ENCODE measurements at regions not wholly inside any gene's neighbourhood (a gene's known extent, or its start where the extent isn't known, plus 50 kb on each side); places are given as distances from the start of the nearest gene placed in this dataset.
"Not testable (repeated sequence)": the region's sequence is repeated elsewhere in the genome, so short reads cannot be mapped to it uniquely, and the experiment has no call there.

- DNase-seq, result no peak
Observed at GRCh38 chr1:172717722-172718465, 59.0 kb downstream of the FASLG start.

GRCh38 chr1:172719066-172719627 lies 60.2 kb downstream of the FASLG start:
- no peak for DNase-seq

DNA sequence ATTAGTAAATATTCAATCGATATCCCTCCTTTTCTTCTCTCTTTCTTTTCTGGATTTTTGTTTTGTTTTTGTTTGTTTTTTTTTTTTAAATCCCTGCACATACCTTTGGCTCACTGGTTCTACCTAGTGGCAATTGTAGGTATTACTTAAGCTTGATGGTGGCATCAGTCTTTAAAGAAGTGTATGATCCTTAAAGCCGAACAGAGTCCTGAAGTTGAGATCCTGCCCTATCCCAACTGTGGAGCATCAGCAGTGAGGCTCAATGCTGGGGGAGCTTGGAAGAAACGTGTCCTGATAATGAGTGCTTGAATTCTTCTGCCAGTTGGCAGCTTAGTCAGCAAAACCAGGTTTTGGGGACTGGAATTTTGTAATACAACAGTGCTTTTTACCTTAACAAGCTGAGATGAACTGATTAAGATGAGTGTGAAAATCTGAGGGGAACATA lies 60.8 kb downstream of the FASLG start:
- DNase-seq, result peak; percentile 73

DNA sequence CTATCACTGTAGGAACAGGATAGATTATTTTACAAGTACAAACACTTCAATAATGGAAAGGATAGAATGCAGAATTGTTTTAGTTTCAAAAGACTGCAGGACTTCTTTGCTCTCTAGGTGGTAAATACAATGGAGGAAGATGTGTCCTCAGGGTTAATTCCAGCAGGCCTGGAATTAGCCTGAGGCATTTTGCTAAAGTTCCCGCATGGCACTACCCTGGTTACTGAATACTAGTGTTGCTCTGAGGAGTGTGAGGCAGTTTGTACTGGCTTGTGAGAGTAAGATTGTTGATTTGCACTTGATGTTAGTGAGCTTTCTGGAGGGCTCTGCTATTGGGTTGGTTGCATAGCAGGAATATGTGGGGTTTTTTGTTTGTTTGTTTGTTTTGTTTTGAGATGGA lies 61.4 kb downstream of the FASLG start:
- no peak for DNase-seq

DNA sequence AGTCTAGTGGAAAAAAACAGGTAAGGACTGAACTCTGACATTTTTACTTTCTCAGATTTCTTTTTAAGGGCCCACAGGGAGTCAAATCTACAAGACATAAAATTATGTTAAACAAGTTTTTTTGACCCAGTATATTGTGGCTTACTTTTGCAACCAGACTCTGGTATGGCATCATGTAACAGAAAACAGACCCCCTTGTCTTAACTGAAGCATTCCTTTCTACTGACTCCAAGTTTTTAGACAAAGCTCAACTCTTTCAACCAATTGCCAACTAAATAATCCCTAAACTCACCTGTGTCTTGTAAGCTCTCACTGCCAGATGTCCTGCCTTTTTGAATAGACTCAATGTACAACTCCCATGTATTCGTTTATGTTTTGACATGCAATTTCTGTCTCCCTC lies 64.3 kb downstream of the FASLG start:
- no peak for DNase-seq

DNA sequence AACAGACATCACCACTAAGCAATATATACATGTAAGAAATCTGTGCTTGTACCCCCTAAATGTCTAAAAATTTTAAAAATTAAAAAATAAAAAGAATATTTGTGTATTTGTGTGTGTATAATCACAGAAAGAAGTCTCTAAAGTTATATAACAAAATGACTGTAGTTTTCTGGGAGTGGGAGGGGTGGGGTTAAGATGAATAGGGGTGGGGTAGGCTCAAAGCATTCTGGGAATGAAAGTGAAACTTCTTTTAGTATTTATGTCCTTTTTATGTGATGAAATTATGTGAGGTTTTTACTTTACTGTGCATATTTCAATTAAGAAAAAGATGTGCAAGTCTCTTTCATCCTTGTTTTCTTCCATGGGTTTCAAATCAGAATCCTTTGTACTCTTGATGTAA lies 65.3 kb downstream of the FASLG start:
- no peak for DNase-seq

DNA sequence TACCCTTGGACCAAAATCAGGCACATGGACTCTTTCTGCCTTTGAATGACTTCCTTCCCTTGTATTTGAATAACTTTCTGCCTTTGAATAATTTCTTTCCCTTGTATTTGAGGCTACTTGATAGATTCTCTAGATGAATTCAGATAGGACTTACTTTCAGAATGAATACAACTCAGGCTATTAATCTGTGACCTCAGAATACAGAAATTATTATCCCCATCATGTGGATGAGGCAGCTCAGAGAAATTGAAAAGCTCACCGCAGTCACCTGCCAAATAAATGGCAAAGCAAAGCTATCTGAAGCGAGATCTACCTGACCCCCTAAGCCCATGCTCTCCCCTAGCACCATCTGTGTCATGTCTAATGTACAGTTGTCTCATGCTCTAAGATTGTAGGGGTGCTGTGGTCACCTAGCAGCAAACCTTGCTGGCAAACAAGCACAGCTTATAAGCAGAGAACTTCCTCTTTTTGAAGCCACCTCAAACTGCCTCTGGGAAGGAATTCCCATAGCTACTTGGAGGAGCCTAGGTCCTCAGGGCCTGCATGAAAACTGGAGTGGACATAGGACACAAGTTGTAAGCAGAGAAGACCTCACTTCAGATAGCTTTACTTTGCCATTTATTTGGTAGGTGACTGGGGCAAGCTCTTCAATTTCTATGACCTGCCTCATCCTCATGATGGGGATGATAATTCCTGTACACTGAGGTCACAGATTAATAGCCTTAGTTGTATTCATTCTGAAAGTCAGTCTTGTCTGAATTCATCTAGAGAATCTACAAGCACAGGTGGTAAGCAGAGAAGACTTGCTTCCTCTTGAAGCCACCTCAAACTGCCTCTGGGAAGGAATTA lies 66.1 kb downstream of the FASLG start:
- no peak for DNase-seq

GRCh38 chr1:172726740-172727139 lies 67.8 kb downstream of the FASLG start:
- DNase-seq, result no peak

GRCh38 chr1:172727275-172727857 lies 68.5 kb downstream of the FASLG start:
- no peak for DNase-seq

- DNase-seq, result peak; percentile 46
Observed at GRCh38 chr1:172727956-172728603, 69.2 kb downstream of the FASLG start.

DNA sequence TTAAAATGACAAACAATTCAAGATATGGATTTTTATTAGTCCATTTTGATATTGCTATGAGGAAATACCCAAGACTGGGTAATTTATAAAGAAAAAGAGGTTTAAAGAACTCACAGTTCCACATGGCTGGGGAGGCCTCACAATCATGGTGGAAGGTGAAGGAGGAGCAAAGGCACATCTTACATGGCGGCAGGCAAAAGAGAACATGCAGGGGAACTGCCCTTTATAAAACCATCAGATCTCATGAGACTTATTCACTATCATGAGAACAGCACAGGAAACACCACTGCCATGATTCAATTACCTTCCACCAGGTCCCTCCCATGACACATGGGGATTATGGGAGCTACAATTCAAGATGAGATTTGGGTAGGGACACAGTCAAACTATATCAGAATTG lies 69.8 kb downstream of the FASLG start:
- not testable (repeated sequence) for DNase-seq

DNA sequence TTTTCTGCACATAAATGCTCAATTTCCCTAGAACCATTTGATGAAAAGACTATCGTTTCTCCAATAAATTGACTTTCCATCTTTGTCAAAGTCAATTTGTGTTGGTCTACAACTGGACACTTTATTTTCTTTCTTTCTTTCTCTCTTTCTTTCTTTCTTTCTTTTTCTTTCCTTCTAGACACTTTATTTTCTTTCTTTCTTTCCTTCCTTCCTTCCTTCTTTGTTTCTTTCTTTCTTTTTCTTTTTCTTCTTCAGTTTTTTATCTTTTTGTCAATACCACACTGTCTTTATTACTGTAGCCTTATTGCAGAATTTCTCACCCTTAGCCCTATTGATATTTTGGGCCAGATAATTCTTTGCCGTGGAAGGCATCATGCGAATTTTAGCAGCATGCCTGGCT lies 73.5 kb downstream of the FASLG start:
- DNase-seq, result no peak

DNA sequence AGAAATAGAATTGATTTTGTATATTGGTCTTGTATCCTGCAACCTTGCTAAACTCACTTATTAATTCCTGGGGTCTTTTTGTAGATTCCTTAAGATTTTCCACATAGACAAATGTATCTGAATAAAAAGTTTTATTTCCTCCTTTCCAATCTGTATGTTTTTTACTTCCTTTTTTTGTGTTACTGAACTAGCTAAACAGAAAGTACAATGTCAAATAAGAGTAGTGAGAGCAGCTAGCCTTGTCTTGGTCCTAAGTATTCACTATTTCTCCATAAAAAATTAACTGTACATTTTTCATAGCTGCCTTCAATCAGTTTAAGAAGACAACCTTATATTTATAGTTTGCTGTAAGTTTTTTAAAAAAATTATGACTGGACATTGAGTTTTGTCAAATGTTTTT lies 74.9 kb downstream of the FASLG start:
- DNase-seq, result no peak

DNA sequence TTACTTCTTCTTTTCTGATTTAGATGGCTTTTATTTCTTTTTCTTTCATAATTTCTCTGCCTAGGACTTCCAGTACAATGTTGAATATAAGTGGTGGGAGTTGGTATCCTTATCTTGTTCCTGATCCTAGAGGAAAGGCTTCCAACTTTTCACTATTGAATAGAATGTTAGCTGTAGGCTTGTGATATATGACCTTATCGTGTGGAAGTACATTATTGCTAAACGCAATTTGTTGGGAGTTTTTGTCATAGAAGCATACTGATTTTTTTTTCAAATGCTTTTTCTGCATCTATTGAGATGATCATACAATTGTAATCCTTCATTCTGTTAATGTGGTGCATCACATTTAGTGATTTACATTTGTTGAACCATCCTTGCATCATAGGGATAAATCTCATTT lies 79.5 kb downstream of the FASLG start:
- no peak for DNase-seq

DNA sequence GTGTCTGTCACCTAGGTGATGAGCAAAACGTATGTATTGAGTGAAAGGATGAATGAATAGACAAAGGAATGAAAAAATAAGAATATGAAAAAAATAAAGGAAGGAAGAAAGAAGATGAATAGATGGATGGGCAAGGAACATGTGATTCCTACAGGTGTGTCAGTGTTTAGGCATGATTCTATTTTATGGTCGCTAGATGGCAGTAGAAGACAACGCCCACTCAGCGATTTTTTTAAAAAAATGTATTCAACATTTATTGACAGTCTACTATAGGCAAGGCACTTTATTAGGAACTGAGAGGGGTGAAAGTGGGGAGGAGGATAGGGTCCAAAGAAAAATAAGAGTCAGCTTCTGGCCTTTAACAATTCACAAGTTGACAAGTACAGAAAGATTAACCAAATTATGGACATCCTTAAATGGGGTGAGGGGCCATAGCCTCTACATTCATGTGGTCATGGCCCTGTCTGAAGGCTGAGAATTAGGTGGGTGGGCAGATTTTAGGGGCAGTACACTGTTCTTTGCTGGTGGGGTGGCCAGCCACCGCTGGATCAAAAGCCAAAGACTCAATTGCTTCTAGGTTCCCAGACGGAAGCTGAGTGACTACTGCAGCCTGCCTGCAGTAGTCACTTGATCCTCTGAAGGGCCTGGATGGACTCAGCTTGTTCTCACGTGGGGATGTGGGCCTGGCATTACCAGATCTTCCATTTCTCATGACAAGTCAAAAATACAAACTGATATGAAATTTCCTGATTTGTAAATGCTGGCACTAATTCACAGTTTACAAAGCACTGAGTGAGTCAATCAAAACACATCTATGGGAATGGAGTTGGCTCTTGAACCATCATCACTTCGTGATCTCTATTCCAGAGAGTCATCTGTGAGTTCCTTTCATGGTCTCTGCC lies 83.9 kb downstream of the FASLG start:
- DNase-seq, result peak; percentile 66

DNA sequence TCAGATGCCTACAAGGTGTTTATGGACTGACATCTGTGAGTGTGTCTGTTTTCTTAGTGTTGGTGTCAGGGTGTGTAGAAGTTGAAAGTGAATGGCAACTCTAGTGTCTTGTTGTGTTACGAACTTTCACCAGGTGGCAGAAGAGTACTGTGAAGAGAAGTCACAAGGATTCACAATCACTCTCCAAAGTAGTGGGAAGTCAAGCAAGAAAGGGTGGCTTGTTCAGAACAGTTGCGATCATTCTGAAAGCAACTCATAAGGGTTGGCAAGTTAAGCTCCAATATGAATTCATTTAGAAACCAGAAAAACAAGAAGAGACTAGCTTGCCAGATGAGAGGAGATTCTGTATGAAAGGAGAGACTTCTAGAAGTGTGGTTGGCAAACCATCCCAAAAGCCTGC lies 86.1 kb downstream of the FASLG start:
- DNase-seq, result peak; percentile 90

DNA sequence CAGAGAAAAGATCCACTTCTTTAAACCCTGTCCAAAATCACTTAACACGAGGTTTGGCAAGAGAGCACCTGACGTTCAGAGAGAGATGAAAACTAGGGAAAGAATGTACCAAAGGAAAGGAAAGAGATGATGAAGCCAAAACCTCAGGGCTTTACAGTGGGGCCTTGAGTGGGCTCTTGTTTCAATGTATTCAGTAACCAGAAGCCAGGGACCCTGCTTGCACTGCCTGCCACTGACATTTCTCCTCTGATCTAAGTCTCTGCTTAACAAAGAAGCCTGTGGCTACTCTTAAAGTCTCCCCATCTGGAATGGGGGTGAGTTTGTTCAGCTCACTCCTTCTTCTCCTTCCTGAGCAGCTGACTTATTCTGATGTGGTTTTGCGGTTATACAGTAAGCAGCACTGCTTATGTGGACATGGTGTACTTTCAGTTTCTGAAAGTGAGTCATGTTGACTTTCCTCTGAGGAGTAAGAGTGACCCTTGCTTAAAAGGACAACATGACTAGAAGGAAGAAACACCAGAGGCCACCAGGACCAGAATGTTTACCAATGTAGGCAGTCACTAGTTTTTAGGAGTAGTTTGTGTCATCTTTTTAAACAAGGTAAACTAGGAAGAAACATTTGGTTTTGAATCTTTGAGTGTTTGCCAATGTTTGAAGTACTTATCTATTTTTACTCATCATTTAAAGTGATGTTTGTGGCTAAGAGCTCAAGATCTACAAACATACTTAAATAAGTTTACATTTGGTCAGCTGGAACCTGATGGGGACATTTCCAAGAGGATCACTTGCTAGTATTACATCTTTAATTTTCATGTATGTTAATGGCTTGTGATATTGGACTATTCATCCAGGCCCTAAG lies 87.4 kb downstream of the FASLG start:
- peak; percentile 84 for DNase-seq

GRCh38 chr1:172748201-172748600 lies 89.3 kb downstream of the FASLG start:
- DNase-seq, result no peak

- no peak for DNase-seq
Observed at GRCh38 chr1:172751683-172752082, 92.8 kb downstream of the FASLG start.

DNA sequence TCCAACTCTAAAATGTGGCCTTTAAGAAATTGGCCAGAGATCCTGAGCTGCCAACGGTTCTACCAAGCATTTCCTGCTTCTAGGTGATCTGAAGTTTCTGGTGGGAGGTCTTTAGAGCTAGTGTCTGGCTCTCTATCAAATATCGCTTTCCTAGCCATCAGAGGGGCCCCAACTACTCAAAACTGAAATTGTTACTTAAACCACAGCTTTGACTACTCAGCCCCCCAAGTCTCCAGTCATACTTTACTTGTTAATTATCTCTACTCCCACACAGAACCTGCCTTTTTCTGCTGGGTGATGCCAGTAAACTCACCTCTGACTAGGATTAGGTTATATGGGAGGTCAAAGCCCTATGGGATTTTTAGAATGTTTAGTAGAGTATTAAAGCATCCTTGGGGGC lies 95.1 kb downstream of the FASLG start:
- DNase-seq, result no peak

GRCh38 chr1:172754609-172755008 lies 95.7 kb downstream of the FASLG start:
- no peak for DNase-seq
